Pancreas (tissue), 10 donors: ENCODE measurements at regions not wholly inside any gene's neighbourhood (a gene's known extent, or its start where the extent isn't known, plus 50 kb on each side); places are given as distances from the start of the nearest gene placed in this dataset.

Source experiments
- ATAC-seq, 4 donors: fragments of 200-7000 bp; cut with Tn5 transposase; one replicate each; pipeline versions ENCODE4 v1.8.0 to v1.9.1; 2020; ENCODE audit warnings: mild to moderate bottlenecking in 4 of 4, moderate library complexity in 4 of 4
- DNase-seq, 6 donors: peaks; one replicate each; pipeline ENCODE4 v3.0.0-alpha.2; 2020
- FAIRE-seq: peaks from 2 replicates; lab custom pipeline; 2012; peaks lifted over from hg19 to GRCh38; lab: Jason Lieb, UNC
- H3K27ac ChIP-seq, 4 donors: fragments of 200-600 bp; sonication (generic); 1 replicate in 3 of 4; 2 replicates in 1 of 4; pipeline versions ENCODE4 v1.5.0 to v1.8.0; 2020
- H3K27me3 ChIP-seq, 4 donors: fragments of 200-600 bp; one replicate each; pipeline ENCODE4 v1.8.0; 2021
- H3K36me3 ChIP-seq, 3 donors: fragments of 200-600 bp; sonication (generic) in 1 of 3; one replicate each; pipeline versions ENCODE4 v1.5.0 to v1.8.0; 2020 to 2021
- H3K4me1 ChIP-seq, 3 donors: fragments of 200-600 bp; one replicate each; pipeline ENCODE4 v1.8.0; 2021
- H3K4me3 ChIP-seq, 4 donors: fragments of 200-600 bp; sonication (generic) in 2 of 4; one replicate each; pipeline versions ENCODE4 v1.5.0 to v1.8.0; 2020 to 2021
- H3K9me3 ChIP-seq, 4 donors: fragments of 200-600 bp; one replicate each; pipeline ENCODE4 v1.8.0; 2021
- WGBS, 2 donors: extraction: QIAGEN DNeasy Blood & Tissue Kit; methylation state at CpG; one replicate each; pipeline ENCODE4 v1.1.7; 2013; 5-methylcytosine and 5-hydroxymethylcytosine counted together
- intact Hi-C, 3 donors: fragments of 100-400 bp; cut with DNase I; formaldehyde crosslinking; loops; one replicate each; pipeline versions ENCODE4 v1.11.1 to v1.14.2; 2022
- TF ChIP-seq, protein P1 (sequence below), 4 donors: fragments of 200-600 bp; sonication (generic) in 3 of 4; IDR thresholded peaks; one replicate each; pipeline versions ENCODE4 v1.5.0 to v1.8.0; 2021; ENCODE audit warnings: antibody characterized with exemption in 4 of 4
- donor health status: healthy with polysubstance abuse.
- donor health status: DM: no; HTN: no; CAD: no; lungs with moderate emphysema.
- donor health status: DM: no; HTN: no; CAD: no.
- donor health status: control.
- donor health status: control.
- donor health status: Bipolar disorder and iron deficiency.
- donor health status: DM: yes; HTN: yes; CAD: no.
- donor health status: DM: no; HTN: no; CAD: no.
- donor health status: DM: no; HTN: no; CAD: no.
- donor health status: DM: yes; HTN: yes; CAD: no.

DNA sequence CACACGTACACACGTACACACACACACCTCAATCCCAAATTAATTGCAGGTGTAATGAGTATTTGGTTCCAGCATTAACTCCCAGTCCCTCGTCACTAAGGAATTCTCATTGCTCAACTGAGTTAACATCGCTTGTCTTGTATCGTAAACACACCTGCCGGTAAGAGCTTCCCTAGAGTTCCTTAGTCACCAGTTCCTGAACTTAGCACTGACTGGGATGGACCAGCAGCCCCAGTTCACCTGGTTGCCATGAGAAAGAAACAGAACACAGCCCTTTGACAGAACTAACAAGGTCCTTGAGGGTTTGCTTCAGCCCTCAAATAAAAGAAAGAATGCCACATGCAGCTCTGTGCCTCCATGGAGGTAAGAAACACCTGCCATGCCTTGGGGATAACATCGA, 66.3 kb upstream of the SLCO3A1 start:
- Histone ChIP-seq H3K9me3 (no peaks in the 10 kb centered on the region), H3K4me3 (no peak overlapping the region), H3K27ac (no peak overlapping the region), H3K4me1 (no peaks in the 10 kb centered on the region), H3K36me3 (no peaks in the 10 kb centered on the region), H3K27me3 (no peaks in the 10 kb centered on the region)
- DNase-seq = no peak
- TF ChIP-seq, protein P1, sequence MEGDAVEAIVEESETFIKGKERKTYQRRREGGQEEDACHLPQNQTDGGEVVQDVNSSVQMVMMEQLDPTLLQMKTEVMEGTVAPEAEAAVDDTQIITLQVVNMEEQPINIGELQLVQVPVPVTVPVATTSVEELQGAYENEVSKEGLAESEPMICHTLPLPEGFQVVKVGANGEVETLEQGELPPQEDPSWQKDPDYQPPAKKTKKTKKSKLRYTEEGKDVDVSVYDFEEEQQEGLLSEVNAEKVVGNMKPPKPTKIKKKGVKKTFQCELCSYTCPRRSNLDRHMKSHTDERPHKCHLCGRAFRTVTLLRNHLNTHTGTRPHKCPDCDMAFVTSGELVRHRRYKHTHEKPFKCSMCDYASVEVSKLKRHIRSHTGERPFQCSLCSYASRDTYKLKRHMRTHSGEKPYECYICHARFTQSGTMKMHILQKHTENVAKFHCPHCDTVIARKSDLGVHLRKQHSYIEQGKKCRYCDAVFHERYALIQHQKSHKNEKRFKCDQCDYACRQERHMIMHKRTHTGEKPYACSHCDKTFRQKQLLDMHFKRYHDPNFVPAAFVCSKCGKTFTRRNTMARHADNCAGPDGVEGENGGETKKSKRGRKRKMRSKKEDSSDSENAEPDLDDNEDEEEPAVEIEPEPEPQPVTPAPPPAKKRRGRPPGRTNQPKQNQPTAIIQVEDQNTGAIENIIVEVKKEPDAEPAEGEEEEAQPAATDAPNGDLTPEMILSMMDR (IDR thresholded peaks at IDR 0.05) = no peak
- intact Hi-C loops = no loop called here
- FAIRE-seq = no peak
- ATAC-seq = no peak
- WGBS, 2 donors = 44% methylated on average over 7 of the region's 7 CpGs

DNA sequence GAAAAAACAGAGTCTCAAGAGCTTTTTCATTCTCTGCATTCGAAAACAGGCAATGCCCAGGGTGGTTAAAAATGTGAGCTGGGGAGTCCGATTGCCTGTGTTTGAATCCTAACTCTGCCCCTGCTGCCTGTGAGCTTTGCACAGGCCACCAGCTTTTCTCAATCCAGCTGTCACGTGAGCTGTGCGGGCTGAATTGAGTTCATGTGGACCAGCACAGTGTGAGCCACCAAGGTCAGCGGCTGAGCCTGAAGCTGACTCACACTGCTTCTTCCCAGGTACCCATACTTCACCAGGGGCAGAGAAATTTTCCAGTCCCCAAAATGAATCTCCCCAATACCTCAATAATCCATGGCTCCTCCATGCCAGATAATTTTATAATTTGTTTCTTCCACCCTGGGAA, 64.4 kb upstream of the SLCO3A1 start:
- Histone ChIP-seq H3K27ac (no peak overlapping the region), H3K36me3 (no peaks in the 10 kb centered on the region), H3K4me3 (no peak overlapping the region), H3K4me1 (no peaks in the 10 kb centered on the region), H3K9me3 (no peaks in the 10 kb centered on the region), H3K27me3 (no peaks in the 10 kb centered on the region)
- no peak for ATAC-seq
- TF ChIP-seq, protein P1 (IDR thresholded peaks at IDR 0.05) = no peak
- WGBS, 2 donors = 70 to 79% methylated on average over 5 of the region's 5 CpGs
- no peak for DNase-seq
- FAIRE-seq = no peak
- intact Hi-C loops = no loop called here

DNA sequence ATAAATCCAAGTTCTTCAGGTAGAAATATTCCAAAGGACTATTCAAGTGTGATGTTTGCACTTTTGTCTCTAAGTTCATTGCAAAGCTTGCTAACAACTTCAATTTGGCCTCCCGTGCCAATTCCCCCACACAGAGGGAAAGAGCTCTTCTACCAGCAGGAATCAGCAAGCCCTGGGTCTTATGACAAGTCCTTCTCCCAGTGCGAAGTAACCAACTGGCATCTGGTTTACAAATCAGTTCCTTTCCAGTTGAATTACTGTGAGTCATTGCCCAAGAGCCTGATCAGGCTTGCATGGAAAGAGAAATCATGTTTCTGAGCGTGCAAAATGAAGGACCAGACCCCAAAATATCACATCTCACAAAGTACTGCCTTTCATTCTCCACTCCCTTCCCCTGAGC, 62.7 kb upstream of the SLCO3A1 start:
- Histone ChIP-seq H3K36me3 (no peaks in the 10 kb centered on the region), H3K4me3 (no peak overlapping the region), H3K27ac (no peak overlapping the region), H3K27me3 (no peaks in the 10 kb centered on the region), H3K9me3 (no peaks in the 10 kb centered on the region), H3K4me1 (no peaks in the 10 kb centered on the region)
- intact Hi-C loops = no loop called here
- no peak for FAIRE-seq
- no peak for ATAC-seq
- WGBS, 2 donors = 77 to 78% methylated on average over 3 of the region's 3 CpGs
- DNase-seq = no peak
- TF ChIP-seq, protein P1 (IDR thresholded peaks at IDR 0.05) = no peak

DNA sequence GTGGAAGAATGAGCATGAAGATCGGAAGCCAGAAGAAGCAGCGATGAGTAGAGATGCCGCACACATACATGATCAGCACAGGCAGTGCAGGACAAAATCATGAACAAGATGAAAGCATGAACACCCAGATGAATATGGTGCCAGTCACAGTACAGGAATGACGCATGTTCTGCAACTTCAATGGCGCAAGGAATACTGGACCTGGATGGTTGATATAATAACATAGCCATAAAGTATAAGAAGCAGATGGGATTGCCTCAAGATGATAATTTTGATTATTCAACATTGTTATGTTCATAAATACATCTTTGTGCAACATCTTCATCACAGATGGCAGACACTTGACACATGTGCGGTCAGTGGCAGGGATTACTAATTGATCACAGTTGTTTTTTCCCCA, 59.7 kb upstream of the SLCO3A1 start:
- no peaks in the 10 kb centered on the region for H3K9me3 ChIP-seq
- DNase-seq = no peak
- no peak overlapping the region for H3K27ac ChIP-seq
- 88 to 96% methylated on average over 6 of the region's 6 CpGs for WGBS, 2 donors
- H3K4me3 ChIP-seq = no peak overlapping the region
- no peaks in the 10 kb centered on the region for H3K36me3 ChIP-seq
- no peak for ATAC-seq
- no peak for FAIRE-seq
- intact Hi-C loops = no loop called here
- H3K4me1 ChIP-seq = no peaks in the 10 kb centered on the region
- H3K27me3 ChIP-seq = no peaks in the 10 kb centered on the region
- TF ChIP-seq, protein P1 (IDR thresholded peaks at IDR 0.05) = no peak

DNA sequence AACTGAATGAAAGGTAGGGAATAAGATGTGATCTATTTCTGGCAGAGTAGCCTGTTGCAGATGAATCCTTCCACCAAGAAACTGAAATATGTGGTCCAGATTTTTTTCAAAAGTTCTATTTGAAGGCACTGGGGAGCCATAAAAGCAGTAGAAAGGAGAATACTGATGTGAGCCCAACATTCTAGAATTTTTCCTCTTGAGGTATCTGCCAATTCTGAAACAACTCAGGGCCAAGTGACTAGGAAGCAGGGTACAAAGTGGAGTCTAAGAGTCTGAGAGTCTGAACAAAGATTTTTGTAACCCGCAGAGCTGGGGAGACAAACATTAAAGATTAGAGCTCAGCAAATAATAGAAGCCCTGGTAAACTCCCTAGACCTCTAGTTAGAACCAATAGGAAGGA, 58.3 kb upstream of the SLCO3A1 start:
- Histone ChIP-seq H3K9me3 (no peaks in the 10 kb centered on the region), H3K27ac (no peak overlapping the region), H3K4me1 (no peaks in the 10 kb centered on the region), H3K36me3 (no peaks in the 10 kb centered on the region), H3K27me3 (no peaks in the 10 kb centered on the region), H3K4me3 (no peak overlapping the region)
- no peak for ATAC-seq
- intact Hi-C loops = no loop called here
- TF ChIP-seq, protein P1 (IDR thresholded peaks at IDR 0.05) = no peak
- DNase-seq = no peak
- FAIRE-seq = no peak
- 38 to 64% methylated on average over 1 of the region's 1 CpG for WGBS, 2 donors
